ENCODE measurements at regions not wholly inside any gene's neighbourhood (a gene's known extent, or its start where the extent isn't known, plus 50 kb on each side); places are given as distances from the start of the nearest gene placed in this dataset.

- no peak overlapping the region for H3K4me3 ChIP-seq (ENCODE audit: low read depth in 1 of 3, low read length in 3 of 3)
- H3K36me3 ChIP-seq (ENCODE audit: control insufficient read depth in 4 of 4, insufficient read depth in 3 of 4, low read depth in 1 of 4, low read length in 3 of 4), result no peaks in the 10 kb centered on the region
- 93% methylated on average over 6 of the region's 6 CpGs for WGBS
- no peak overlapping the region for H3K9ac ChIP-seq (ENCODE audit: low read depth in 1 of 2, low read length in 2 of 2)
- H3K9me3 ChIP-seq (ENCODE audit: control insufficient read depth in 4 of 4, low read length in 3 of 4), result no peaks in the 10 kb centered on the region
- H3K4me1 ChIP-seq (ENCODE audit: control insufficient read depth in 4 of 4, insufficient read depth in 4 of 4, low read length in 3 of 4), result no peaks in the 10 kb centered on the region
- DNase-seq (ENCODE audit: low spot score), result no peak
- no peak for TF ChIP-seq GABPA (IDR thresholded peaks at IDR 0.05 in 1 of 2, conservative IDR thresholded peaks at IDR 0.05 in 1 of 2)
- TF ChIP-seq NR2F2 (IDR thresholded peaks at IDR 0.05), result no peak
- TF ChIP-seq HNF4G (IDR thresholded peaks at IDR 0.05), result no peak
- no peak for TF ChIP-seq MAX (IDR thresholded peaks at IDR 0.05)
- TF ChIP-seq CTCF (IDR thresholded peaks at IDR 0.05; ENCODE audit: low read depth, low read length, missing input control), result no peak
- no peak for TF ChIP-seq YY1 (IDR thresholded peaks at IDR 0.05)
- no peak for TF ChIP-seq JUND (IDR thresholded peaks at IDR 0.05)
- H3K27me3 ChIP-seq (ENCODE audit: control insufficient read depth in 4 of 4, insufficient read depth in 4 of 4, low read length in 3 of 4), result no peaks in the 10 kb centered on the region
- H3K27ac ChIP-seq (ENCODE audit: low read depth in 1 of 2, low read length in 2 of 2), result no peak overlapping the region
Observed at GRCh38 chr2:189258616-189259365, 79.2 kb upstream of the COL5A2 start.

GRCh38 chr2:189260361-189260814 lies 80.8 kb upstream of the COL5A2 start:
- 86% methylated on average over 3 of the region's 3 CpGs for WGBS
- Histone ChIP-seq H3K27ac (ENCODE audit: low read depth in 1 of 2, low read length in 2 of 2) (no peak overlapping the region), H3K9me3 (ENCODE audit: control insufficient read depth in 4 of 4, low read length in 3 of 4) (no peaks in the 10 kb centered on the region), H3K27me3 (ENCODE audit: control insufficient read depth in 4 of 4, insufficient read depth in 4 of 4, low read length in 3 of 4) (no peaks in the 10 kb centered on the region), H3K4me3 (ENCODE audit: low read depth in 1 of 3, low read length in 3 of 3) (no peak overlapping the region), H3K9ac (ENCODE audit: low read depth in 1 of 2, low read length in 2 of 2) (no peak overlapping the region), H3K36me3 (ENCODE audit: control insufficient read depth in 4 of 4, insufficient read depth in 3 of 4, low read depth in 1 of 4, low read length in 3 of 4) (no peaks in the 10 kb centered on the region), H3K4me1 (ENCODE audit: control insufficient read depth in 4 of 4, insufficient read depth in 4 of 4, low read length in 3 of 4) (no peaks in the 10 kb centered on the region)
- no peak for TF ChIP-seq MAX (IDR thresholded peaks at IDR 0.05)
- TF ChIP-seq FOXA1 (IDR thresholded peaks at IDR 0.05), result no peak
- TF ChIP-seq FOXA2 (IDR thresholded peaks at IDR 0.05), result no peak
- TF ChIP-seq CTCF (IDR thresholded peaks at IDR 0.05; ENCODE audit: low read depth, low read length, missing input control), result no peak
- TF ChIP-seq ZBTB33 (IDR thresholded peaks at IDR 0.05), result no peak
- no peak for DNase-seq (ENCODE audit: low spot score)

All from liver (tissue), 8 donors.